D721Med (cell line): ENCODE measurements at regions not wholly inside any gene's neighbourhood (a gene's known extent, or its start where the extent isn't known, plus 50 kb on each side); places are given as distances from the start of the nearest gene placed in this dataset.
"Not testable (repeated sequence)": the region's sequence is repeated elsewhere in the genome, so short reads cannot be mapped to it uniquely, and the experiment has no call there.

Experiments
- DNase-seq: peaks from one replicate; pipeline ENCODE4 v3.0.0; 2011; ENCODE audit warnings: low spot score; ENCODE audit not compliant: insufficient read length
- FAIRE-seq: peaks from 2 replicates; lab custom pipeline; 2011; peaks lifted over from hg19 to GRCh38; lab: Jason Lieb, UNC
- TF ChIP-seq, protein P1 (sequence below): IDR thresholded peaks from 2 replicates; pipeline ENCODE4 v1.5.1; 2012; ENCODE audit warnings: mild to moderate bottlenecking, control low read depth; ENCODE audit not compliant: insufficient read depth; ENCODE audit errors: missing control alignments

DNA sequence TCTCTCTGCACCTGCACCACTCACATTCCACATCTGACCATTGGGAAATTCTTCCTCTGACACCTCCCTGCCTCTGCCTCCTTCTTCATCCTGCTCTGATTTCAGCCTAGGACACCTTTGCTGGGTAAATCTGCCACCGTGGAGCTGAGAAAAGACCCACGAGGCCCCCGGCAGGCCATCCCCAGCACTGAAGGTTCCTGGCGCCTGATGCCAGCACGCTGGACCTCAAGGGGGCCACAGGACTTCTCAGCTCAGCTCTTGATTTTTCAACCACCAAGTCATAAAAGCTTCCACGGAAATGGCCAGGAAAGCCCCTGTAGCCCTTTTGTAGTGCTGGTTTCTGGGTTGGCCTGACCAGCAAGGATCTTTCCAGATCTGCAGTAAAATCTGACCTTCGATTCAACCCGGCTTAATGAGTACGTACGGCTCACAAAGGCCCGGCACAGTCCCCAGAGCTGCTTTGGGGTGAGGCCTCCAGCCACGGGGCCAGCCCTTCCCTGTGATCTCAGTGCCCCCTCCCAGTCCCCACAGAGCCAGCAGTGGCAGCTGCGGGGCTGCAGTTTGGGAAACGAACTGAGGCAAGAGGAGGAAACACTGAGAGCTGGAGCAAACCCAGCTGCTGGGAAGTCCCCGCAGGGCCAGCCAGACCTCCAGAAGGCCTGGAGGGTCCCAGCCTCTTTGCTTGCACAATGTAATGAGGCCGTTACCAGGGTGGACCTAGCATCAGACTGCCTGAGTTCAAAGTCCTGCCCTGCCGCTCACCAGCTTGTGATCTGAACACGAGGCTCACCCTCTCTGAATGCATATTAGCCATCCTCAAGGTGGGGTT is 157.5 kb downstream of the BMP7 start:
- FAIRE-seq (no peak), DNase-seq (no peak)
- TF ChIP-seq, protein P1, sequence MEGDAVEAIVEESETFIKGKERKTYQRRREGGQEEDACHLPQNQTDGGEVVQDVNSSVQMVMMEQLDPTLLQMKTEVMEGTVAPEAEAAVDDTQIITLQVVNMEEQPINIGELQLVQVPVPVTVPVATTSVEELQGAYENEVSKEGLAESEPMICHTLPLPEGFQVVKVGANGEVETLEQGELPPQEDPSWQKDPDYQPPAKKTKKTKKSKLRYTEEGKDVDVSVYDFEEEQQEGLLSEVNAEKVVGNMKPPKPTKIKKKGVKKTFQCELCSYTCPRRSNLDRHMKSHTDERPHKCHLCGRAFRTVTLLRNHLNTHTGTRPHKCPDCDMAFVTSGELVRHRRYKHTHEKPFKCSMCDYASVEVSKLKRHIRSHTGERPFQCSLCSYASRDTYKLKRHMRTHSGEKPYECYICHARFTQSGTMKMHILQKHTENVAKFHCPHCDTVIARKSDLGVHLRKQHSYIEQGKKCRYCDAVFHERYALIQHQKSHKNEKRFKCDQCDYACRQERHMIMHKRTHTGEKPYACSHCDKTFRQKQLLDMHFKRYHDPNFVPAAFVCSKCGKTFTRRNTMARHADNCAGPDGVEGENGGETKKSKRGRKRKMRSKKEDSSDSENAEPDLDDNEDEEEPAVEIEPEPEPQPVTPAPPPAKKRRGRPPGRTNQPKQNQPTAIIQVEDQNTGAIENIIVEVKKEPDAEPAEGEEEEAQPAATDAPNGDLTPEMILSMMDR = no peak

DNA sequence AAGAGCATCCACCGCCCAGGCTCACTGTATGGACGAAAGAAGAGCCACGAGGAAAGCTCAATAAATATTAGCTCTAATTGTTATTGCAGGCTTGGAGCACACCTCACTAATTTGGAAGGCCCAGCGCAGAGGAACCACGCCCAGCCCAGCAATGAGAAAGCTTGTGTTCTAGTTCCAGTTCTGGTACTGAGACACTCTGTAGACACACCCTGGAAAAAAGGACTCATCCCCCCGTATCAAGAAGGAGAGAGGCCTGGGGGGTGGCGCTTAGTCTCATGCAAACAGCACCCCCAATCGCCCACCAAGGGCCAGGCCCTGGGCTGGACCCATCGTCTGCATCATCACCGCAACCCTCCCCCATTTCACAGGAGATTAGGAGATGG is 156.9 kb downstream of the BMP7 start:
- TF ChIP-seq, protein P1 = no peak
- no peak for DNase-seq
- FAIRE-seq = no peak

DNA sequence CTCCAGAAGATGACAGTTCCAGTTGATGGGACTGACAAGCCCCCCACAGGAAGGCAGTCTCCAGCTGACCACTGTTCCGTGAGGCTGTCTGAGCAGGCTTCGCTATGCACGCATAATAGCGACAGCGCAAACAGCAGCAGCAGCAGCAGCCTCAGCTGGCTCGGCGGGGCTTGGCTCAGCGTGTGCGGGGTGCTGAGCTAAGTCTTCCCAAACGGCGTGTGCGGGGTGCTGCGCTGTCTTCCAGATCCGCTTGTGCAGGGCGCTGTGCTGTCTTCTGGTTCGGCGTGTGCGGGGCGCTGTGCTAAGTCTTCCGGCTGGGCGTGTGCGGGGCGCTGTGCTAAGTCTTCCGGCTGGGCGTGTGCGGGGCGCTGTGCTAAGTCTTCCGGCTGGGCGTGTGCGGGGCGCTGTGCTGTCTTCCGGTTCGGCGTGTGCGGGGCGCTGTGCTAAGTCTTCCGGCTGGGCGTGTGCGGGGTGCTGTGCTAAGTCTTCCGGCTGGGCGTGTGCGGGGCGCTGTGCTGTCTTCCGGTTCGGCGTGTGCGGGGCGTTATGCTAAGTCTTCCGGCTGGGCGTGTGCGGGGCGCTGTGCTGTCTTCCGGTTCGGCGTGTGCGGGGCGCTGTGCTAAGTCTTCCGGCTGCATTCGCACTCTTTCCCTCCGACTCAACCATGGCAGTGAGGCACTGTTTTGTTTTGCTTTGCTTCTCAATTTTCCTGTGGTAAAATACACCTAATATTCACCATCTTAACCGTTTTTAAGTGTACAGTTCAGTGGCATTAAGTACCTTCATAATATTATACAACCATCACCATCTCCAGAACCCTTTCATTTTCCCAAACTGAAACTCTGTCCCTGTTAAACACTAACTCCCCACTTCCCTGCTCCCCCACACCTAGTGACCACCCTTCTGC is 156.1 kb downstream of the BMP7 start:
- not testable (repeated sequence) for DNase-seq, FAIRE-seq

DNA sequence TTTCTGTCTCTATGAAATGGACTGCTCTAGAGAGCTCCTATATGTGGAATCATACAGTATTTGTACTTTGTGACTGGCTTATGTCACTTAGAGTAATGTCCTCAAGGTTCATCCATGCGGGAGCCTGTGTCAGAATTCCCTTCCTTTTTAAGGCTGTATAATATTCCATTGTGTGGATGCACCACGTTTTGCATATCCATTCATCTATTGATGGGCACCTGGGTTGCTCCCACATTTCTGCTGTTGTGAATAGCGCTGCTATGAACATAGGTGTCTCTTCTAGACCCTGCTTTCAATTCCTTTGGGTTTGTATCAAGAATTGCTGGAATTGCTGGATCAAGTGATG is 155.4 kb downstream of the BMP7 start:
- FAIRE-seq = no peak
- DNase-seq = no peak
- TF ChIP-seq, protein P1 = no peak

DNA sequence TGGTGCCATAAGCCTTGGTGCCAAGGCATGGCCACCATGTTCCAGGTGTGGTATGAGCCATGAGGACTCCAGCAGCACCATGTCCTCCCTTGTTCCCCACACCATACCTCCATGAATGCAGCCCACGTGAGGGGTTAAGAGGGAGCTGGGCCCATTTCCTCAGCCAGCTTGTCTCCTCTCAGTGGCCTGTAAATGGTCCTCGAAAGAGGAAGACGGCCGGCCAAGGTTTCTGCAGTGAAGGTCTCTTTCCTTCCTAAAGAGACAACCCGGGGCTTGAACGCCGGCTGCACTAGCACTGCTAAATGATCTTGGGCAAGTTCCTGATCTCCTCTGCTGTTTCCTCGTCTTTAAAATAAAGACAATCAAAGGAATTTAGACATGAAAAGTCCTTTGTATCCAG is 154.0 kb downstream of the BMP7 start:
- FAIRE-seq (no peak), DNase-seq (no peak)
- TF ChIP-seq, protein P1 = no peak

DNA sequence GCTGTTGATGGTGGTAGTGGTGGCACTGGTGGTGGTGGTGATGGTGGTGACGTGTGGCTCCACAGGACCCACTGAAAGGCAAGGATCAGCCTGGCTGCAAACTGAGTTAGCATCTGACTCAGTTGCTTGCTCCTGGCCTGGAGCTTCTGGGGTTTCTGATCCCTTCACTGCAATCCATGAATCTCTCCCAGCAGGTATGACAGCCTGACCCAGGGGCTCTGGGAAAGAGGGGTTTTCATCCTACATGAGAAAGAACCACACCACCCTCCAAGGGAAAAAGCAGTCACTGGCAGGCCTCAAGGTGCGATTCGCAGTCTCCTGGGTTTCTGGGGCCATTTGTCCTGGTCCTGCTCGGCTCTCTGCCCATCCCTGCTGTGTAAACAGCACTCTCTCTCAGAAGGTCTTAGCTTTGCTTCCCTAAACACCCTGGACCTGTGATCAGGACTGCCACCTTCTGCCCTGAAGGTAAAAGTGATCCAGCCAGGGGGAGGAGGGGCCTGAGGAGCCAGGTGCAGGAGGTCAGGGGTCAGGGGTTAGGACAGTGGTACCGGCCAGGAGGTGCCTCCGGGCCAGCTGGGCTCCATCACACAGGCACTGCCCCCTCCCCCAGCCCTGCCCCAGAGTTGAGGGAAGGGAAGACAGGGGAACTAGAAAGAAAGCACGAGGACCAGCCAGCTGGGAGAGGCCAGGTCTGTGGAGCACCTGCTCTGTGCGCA is 152.0 kb downstream of the BMP7 start:
- TF ChIP-seq, protein P1 = no peak
- DNase-seq = no peak
- FAIRE-seq = no peak

DNA sequence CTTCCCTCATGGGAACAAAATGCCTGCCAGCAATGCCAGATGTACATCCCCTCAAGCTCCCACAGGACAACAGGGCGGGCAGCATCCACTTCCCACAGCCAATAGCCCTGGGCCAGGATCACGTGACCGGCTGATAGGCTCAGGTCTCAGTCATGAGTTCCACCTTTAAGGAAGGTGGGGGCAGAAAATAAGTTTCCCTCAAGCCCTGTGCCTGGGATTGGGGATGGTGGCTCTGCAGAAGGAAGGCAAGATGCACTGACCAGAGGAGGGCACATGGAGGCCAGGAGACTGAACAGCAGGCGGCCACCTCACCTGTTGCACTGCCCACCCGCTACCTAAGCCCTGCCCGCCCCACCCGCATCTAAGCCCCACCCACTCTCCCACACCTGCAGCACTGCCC is 149.1 kb downstream of the BMP7 start:
- TF ChIP-seq, protein P1 = no peak
- no peak for DNase-seq
- no peak for FAIRE-seq
